Thoracic aorta (tissue), 2 donors: ENCODE measurements at regions not wholly inside any gene's neighbourhood (a gene's known extent, or its start where the extent isn't known, plus 50 kb on each side); places are given as distances from the start of the nearest gene placed in this dataset.

ENCODE experiments used
- ATAC-seq: fragments of 150-250 bp; one replicate; pipeline ENCODE4 v1.8.0; 2017; ENCODE audit warnings: low read depth; ENCODE audit not compliant: insufficient number of reproducible peaks, low FRiP score
- DNase-seq: peaks from one replicate; pipeline ENCODE4 v3.0.0-alpha.2; 2020; ENCODE audit warnings: low spot score
- H3K27ac ChIP-seq, 2 donors: fragments of 200-600 bp; sonication (generic); 1 replicate in 1 of 2; 2 replicates in 1 of 2; pipeline ENCODE4 v1.5.1; 2016; ENCODE audit warnings: mild to moderate bottlenecking in 2 of 2, moderate library complexity in 2 of 2
- H3K27me3 ChIP-seq: fragments of 200-600 bp; sonication (generic); replicated peaks from 2 replicates; pipeline ENCODE4 v1.6.0; 2016; ENCODE audit warnings: mild to moderate bottlenecking; ENCODE audit not compliant: insufficient read depth
- H3K36me3 ChIP-seq: fragments of 200-600 bp; sonication (generic); one replicate; pipeline ENCODE4 v1.5.1; 2016
- H3K4me1 ChIP-seq, 2 donors: fragments of 200-600 bp; sonication (generic); 1 replicate in 1 of 2; 2 replicates in 1 of 2; pipeline versions ENCODE4 v1.5.1 to v1.6.0; 2016; ENCODE audit warnings: low read depth in 2 of 2, mild to moderate bottlenecking in 1 of 2; ENCODE audit not compliant: control insufficient read depth in 1 of 2
- H3K4me3 ChIP-seq: fragments of 200-600 bp; sonication (generic); 2 replicates; pipeline ENCODE4 v1.5.1; 2016; ENCODE audit warnings: mild to moderate bottlenecking
- H3K9me3 ChIP-seq: fragments of 200-600 bp; sonication (generic); 2 replicates; pipeline ENCODE4 v1.5.1; 2016
- TF ChIP-seq, protein P1 (sequence below): fragments of 200-600 bp; sonication (generic); IDR thresholded peaks from one replicate; pipeline ENCODE4 v1.5.1; 2019; ENCODE audit warnings: antibody characterized with exemption

DNA sequence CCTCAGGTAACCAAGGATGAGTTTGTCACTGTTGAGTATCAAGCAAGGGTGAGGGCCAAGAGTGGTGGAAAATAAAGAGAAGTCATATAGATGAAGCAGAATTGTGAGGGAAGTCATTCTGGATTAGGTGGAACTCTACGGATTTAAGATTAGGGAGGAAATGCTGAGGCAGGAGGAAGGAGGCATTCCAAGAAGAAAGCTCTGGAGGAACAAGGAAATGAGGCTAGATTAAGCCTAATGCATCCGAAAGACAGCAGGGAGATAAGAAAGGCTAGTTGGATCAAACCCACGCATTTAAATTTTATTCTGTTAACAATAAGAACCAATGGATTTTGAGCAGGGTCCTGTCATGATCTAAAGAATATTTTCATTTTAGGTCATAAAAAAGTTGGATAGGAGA lies 681.2 kb downstream of the EPHA4 start:
- H3K36me3 ChIP-seq, result no peaks in the 10 kb centered on the region
- no peaks in the 10 kb centered on the region for H3K9me3 ChIP-seq
- ATAC-seq (no peak), DNase-seq (no peak)
- no peaks in the 10 kb centered on the region for H3K27me3 ChIP-seq
- H3K4me1 ChIP-seq, result no peaks in the 10 kb centered on the region
- no peak overlapping the region for H3K4me3 ChIP-seq
- H3K27ac ChIP-seq, result no peak overlapping the region
- TF ChIP-seq, protein P1, sequence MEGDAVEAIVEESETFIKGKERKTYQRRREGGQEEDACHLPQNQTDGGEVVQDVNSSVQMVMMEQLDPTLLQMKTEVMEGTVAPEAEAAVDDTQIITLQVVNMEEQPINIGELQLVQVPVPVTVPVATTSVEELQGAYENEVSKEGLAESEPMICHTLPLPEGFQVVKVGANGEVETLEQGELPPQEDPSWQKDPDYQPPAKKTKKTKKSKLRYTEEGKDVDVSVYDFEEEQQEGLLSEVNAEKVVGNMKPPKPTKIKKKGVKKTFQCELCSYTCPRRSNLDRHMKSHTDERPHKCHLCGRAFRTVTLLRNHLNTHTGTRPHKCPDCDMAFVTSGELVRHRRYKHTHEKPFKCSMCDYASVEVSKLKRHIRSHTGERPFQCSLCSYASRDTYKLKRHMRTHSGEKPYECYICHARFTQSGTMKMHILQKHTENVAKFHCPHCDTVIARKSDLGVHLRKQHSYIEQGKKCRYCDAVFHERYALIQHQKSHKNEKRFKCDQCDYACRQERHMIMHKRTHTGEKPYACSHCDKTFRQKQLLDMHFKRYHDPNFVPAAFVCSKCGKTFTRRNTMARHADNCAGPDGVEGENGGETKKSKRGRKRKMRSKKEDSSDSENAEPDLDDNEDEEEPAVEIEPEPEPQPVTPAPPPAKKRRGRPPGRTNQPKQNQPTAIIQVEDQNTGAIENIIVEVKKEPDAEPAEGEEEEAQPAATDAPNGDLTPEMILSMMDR, result no peak

DNA sequence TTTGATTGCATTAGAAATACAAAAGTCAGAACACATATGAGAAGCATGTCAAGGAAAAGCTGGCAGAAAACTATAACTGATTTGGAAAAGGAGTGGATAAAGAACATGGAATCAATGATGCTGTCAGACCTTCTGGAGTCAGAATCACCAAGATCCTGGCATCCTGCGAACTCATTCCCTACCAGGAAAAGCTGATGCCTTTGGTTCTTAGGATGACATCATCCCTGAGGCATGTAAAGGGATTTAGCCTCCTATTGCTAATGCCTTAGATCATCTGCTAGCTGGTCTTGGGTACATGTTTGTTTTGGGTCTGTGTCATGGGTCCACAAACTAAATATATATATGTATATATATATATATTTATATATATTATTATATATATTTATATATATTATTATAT lies 680.7 kb downstream of the EPHA4 start:
- no peaks in the 10 kb centered on the region for H3K4me1 ChIP-seq
- H3K4me3 ChIP-seq, result no peak overlapping the region
- ATAC-seq, result no peak
- no peak for DNase-seq
- H3K36me3 ChIP-seq, result no peaks in the 10 kb centered on the region
- TF ChIP-seq, protein P1, result no peak
- no peak overlapping the region for H3K27ac ChIP-seq
- no peaks in the 10 kb centered on the region for H3K9me3 ChIP-seq
- no peaks in the 10 kb centered on the region for H3K27me3 ChIP-seq

DNA sequence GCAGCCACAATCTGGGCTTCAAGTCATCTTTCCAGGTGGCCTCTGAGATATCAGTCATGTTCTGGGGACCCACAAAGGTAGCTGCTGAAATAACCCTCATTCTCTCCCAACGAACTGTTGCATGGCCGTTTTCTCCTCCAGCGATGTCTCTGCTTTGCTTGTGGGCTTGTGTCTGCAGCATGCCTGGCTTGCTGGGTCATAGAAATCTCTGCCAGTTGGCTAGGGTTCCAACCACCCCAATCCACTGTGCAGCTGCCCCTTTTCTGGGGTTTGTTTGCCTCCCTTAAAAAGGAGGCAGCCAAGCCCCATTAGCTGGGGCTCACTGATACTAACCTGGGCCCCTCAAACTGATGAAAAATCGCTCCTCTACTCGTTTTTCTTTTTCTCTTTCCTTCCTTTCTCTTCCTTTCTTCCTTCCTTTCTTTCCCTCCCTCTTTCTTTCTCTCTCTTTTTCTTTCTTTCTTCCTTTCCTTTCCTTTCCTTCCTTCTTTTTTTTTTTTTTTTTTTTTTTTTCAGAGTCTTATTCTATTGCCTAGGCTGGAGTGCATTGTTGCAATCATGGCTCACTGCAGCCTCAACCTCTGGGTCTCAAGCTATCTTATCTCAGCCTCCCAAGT lies 680.0 kb downstream of the EPHA4 start:
- H3K27me3 ChIP-seq, result no peaks in the 10 kb centered on the region
- no peak overlapping the region for H3K4me3 ChIP-seq
- no peaks in the 10 kb centered on the region for H3K36me3 ChIP-seq
- H3K4me1 ChIP-seq, result no peaks in the 10 kb centered on the region
- no peak overlapping the region for H3K27ac ChIP-seq
- ATAC-seq, result no peak
- DNase-seq, result no peak
- H3K9me3 ChIP-seq, result no peaks in the 10 kb centered on the region
- TF ChIP-seq, protein P1, result no peak

DNA sequence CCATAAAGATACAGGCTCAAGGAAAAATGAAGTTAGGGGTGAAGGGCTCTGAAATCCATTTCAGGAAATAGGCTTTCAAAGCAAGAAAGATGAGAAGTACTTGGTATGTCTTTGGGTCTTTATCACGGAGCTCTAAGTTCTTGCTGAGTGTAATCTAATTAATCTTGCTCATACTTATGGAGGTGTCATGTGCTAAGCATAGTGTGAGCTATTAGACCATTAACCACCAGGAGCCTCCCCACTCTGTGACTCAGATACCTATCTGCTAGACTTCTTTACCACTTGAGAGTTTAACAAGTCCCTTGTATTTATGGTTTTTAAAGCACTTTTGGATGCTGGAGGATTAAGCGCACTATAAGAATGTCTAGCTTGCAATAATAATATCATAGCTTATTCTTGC lies 678.7 kb downstream of the EPHA4 start:
- Histone ChIP-seq H3K27ac (no peak overlapping the region), H3K27me3 (no peaks in the 10 kb centered on the region), H3K36me3 (no peaks in the 10 kb centered on the region), H3K4me1 (no peaks in the 10 kb centered on the region), H3K9me3 (no peaks in the 10 kb centered on the region), H3K4me3 (no peak overlapping the region)
- DNase-seq, result no peak
- TF ChIP-seq, protein P1, result no peak
- ATAC-seq, result no peak

DNA sequence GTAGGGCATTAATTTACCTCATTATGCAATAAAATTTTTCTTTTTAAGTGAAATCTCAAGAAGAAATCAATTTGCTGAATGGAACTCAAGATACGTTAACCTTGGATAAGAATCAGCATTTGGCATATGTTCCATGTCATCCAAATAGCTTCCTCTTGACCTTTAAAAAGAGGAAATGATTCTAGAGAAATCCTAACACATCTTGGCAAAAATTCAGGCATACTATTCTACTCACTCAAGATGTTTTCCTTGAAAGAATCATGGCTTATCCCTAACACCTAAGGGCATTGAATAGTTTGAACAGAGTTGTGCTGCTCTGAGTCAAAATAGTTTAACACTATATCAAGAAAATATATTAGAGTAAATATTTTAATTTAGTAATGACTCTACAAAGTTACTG lies 678.0 kb downstream of the EPHA4 start:
- H3K27me3 ChIP-seq, result no peaks in the 10 kb centered on the region
- H3K36me3 ChIP-seq, result no peaks in the 10 kb centered on the region
- no peaks in the 10 kb centered on the region for H3K9me3 ChIP-seq
- H3K4me3 ChIP-seq, result no peak overlapping the region
- no peak for DNase-seq
- H3K4me1 ChIP-seq, result no peaks in the 10 kb centered on the region
- H3K27ac ChIP-seq, result no peak overlapping the region
- TF ChIP-seq, protein P1, result no peak
- ATAC-seq, result no peak
